Liver (tissue), 8 donors: ENCODE measurements at regions not wholly inside any gene's neighbourhood (a gene's known extent, or its start where the extent isn't known, plus 50 kb on each side); places are given as distances from the start of the nearest gene placed in this dataset.
"Not testable (repeated sequence)": the region's sequence is repeated elsewhere in the genome, so short reads cannot be mapped to it uniquely, and the experiment has no call there.

Experiments used
- DNase-seq: peaks from one replicate; pipeline ENCODE4 v3.0.0-alpha.2; 2017; ENCODE audit warnings: low spot score
- H3K27ac ChIP-seq, 2 donors: one replicate each; pipeline ENCODE4 v1.7.0; 2013; ENCODE audit warnings: inconsistent platforms in 2 of 2, low read length in 2 of 2, control low read depth in 1 of 2, low read depth in 1 of 2, mild to moderate bottlenecking in 1 of 2
- H3K27me3 ChIP-seq, 4 donors: one replicate each; pipeline versions ENCODE4 v1.6.1 to v1.7.0; 2013; ENCODE audit warnings: low read length in 3 of 4, inconsistent platforms in 1 of 4, mild to moderate bottlenecking in 1 of 4, moderate library complexity in 1 of 4; ENCODE audit not compliant: control insufficient read depth in 4 of 4, insufficient read depth in 4 of 4
- H3K36me3 ChIP-seq, 4 donors: one replicate each; pipeline versions ENCODE4 v1.6.1 to v1.7.0; 2013; ENCODE audit warnings: low read length in 3 of 4, mild to moderate bottlenecking in 3 of 4, low read depth in 1 of 4, moderate library complexity in 1 of 4; ENCODE audit not compliant: control insufficient read depth in 4 of 4, insufficient read depth in 3 of 4
- H3K4me1 ChIP-seq, 4 donors: one replicate each; pipeline versions ENCODE4 v1.6.1 to v1.7.0; 2013; ENCODE audit warnings: low read length in 3 of 4, mild to moderate bottlenecking in 3 of 4, moderate library complexity in 1 of 4; ENCODE audit not compliant: control insufficient read depth in 4 of 4, insufficient read depth in 4 of 4
- H3K4me3 ChIP-seq, 3 donors: one replicate each; pipeline versions ENCODE4 v1.6.1 to v1.7.0; 2013; ENCODE audit warnings: low read length in 3 of 3, control low read depth in 1 of 3, low read depth in 1 of 3, mild to moderate bottlenecking in 1 of 3
- H3K9ac ChIP-seq, 2 donors: one replicate each; pipeline ENCODE4 v1.7.0; 2013; ENCODE audit warnings: low read length in 2 of 2, mild to moderate bottlenecking in 2 of 2, moderate library complexity in 2 of 2, control low read depth in 1 of 2, low read depth in 1 of 2
- H3K9me3 ChIP-seq, 4 donors: one replicate each; pipeline versions ENCODE4 v1.6.1 to v1.7.0; 2013; ENCODE audit warnings: low read length in 3 of 4; ENCODE audit not compliant: control insufficient read depth in 4 of 4
- EGR1 ChIP-seq, 2 donors: IDR thresholded peaks; 2 replicates each; pipeline ENCODE4 v1.6.1; 2016 to 2018; ENCODE audit warnings: antibody characterized with exemption in 2 of 2, low read depth in 2 of 2
- FOXA1 ChIP-seq: IDR thresholded peaks from 2 replicates; pipeline ENCODE4 v1.6.1; 2016; ENCODE audit warnings: antibody characterized with exemption
- FOXA2 ChIP-seq: IDR thresholded peaks from 2 replicates; pipeline ENCODE4 v1.6.1; 2016; ENCODE audit warnings: antibody characterized with exemption
- GABPA ChIP-seq, 2 donors: IDR thresholded peaks in 1 of 2; conservative IDR thresholded peaks in 1 of 2; 2 replicates each; pipeline ENCODE4 v1.6.1; 2016; ENCODE audit warnings: antibody characterized with exemption in 2 of 2, mild to moderate bottlenecking in 1 of 2, moderate library complexity in 1 of 2
- HNF4A ChIP-seq, 2 donors: conservative IDR thresholded peaks; 2 replicates each; pipeline ENCODE4 v1.6.1; 2016; ENCODE audit warnings: antibody characterized with exemption in 2 of 2, mild to moderate bottlenecking in 2 of 2
- HNF4G ChIP-seq: IDR thresholded peaks from 2 replicates; pipeline ENCODE4 v1.6.1; 2016; ENCODE audit warnings: antibody characterized with exemption
- JUND ChIP-seq, 2 donors: IDR thresholded peaks; 2 replicates each; pipeline ENCODE4 v1.6.1; 2016; ENCODE audit warnings: antibody characterized with exemption in 2 of 2
- NR2F2 ChIP-seq: IDR thresholded peaks from 2 replicates; pipeline ENCODE4 v1.6.1; 2016; ENCODE audit warnings: antibody characterized with exemption
- RAD21 ChIP-seq, 2 donors: IDR thresholded peaks; 2 replicates each; pipeline ENCODE4 v1.6.1; 2016; ENCODE audit warnings: antibody characterized with exemption in 2 of 2, mild to moderate bottlenecking in 2 of 2
- RXRA ChIP-seq, 2 donors: IDR thresholded peaks; 2 replicates each; pipeline ENCODE4 v1.6.1; 2017 to 2018; ENCODE audit warnings: antibody characterized with exemption in 2 of 2, mild to moderate bottlenecking in 1 of 2
- SP1 ChIP-seq: IDR thresholded peaks from 2 replicates; pipeline ENCODE4 v1.6.1; 2018; ENCODE audit warnings: antibody characterized with exemption, mild to moderate bottlenecking
- TAF1 ChIP-seq: conservative IDR thresholded peaks from 2 replicates; pipeline ENCODE4 v1.6.1; 2016; ENCODE audit warnings: antibody characterized with exemption, mild to moderate bottlenecking
- YY1 ChIP-seq: IDR thresholded peaks from 2 replicates; pipeline ENCODE4 v1.6.1; 2016; ENCODE audit warnings: antibody characterized with exemption, mild to moderate bottlenecking
- WGBS: extraction: QIAGEN DNeasy Blood & Tissue Kit; methylation state at CpG from one replicate; pipeline ENCODE4 v1.1.7; 2013; 5-methylcytosine and 5-hydroxymethylcytosine counted together
- TF ChIP-seq, protein P1 (sequence below): fragments of 150-350 bp; IDR thresholded peaks from 2 replicates; pipeline ENCODE4 v1.5.1; 2017; ENCODE audit warnings: improper control_type of control experiment, low read depth, low read length; ENCODE audit not compliant: missing input control
- TF ChIP-seq, protein P2 (sequence below): IDR thresholded peaks from 2 replicates; pipeline ENCODE4 v1.6.1; 2016; ENCODE audit warnings: antibody characterized with exemption, mild to moderate bottlenecking
- TF ChIP-seq, protein P3 (sequence below): IDR thresholded peaks from 2 replicates; pipeline ENCODE4 v1.6.1; 2016; ENCODE audit warnings: antibody characterized with exemption
- donor health status: healthy.
- donor health status: healthy.
- donor health status: healthy.
- donor health status: healthy.
- donor health status: healthy.

DNA sequence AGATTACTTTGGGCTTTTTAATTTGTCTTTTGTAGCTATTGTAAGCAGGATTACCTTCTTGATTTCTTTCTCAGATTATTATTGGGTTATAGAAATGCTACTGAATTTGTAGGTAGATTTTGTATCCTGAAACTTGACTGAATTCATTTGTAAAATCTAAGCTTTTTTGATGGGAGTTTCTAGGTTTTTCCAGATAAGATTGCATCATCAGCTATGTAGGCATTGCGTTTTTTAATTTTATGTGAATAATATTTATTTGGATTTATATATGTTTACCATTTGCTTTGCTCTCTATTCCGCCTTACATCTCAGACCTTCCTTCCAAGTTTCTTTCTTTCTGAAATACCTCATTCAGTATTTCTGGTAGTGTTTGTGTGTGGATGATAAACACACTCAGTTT lies 351.7 kb upstream of the ANKRD30A start:
- H3K27ac ChIP-seq = no peak overlapping the region
- TF ChIP-seq JUND (IDR thresholded peaks at IDR 0.05) (no peak), YY1 (no peak), RAD21 (IDR thresholded peaks at IDR 0.05) (no peak), FOXA2 (no peak), SP1 (no peak)
- WGBS = 83% methylated on average over 2 of the region's 2 CpGs

DNA sequence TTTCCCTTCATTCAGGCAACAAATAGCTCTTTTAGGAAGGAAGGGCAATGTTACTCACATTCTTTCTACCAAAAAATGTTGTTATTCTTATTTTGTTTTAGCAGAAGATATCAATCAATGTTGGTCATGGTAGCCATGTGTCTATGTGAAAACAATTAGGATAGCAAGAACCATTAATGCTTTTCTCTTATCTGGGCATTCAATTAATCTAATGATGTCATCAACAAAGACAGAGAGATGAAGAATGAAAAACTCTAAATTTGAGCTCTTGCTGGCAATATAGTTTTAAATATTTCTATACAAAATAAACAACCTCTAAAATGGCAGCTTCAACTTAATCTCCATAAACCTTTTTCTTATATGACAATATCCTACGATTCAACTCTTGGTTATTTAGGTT lies 353.7 kb upstream of the ANKRD30A start:
- H3K27me3 ChIP-seq = no peaks in the 10 kb centered on the region
- H3K4me1 ChIP-seq = no peaks in the 10 kb centered on the region
- WGBS = 85% methylated on average over 1 of the region's 1 CpG
- no peak overlapping the region for H3K27ac ChIP-seq
- no peaks in the 10 kb centered on the region for H3K36me3 ChIP-seq
- H3K4me3 ChIP-seq = no peak overlapping the region
- no peaks in the 10 kb centered on the region for H3K9me3 ChIP-seq
- DNase-seq = no peak
- no peak overlapping the region for H3K9ac ChIP-seq
- TF ChIP-seq JUND (IDR thresholded peaks at IDR 0.05) = no peak
- TF ChIP-seq, protein P1, sequence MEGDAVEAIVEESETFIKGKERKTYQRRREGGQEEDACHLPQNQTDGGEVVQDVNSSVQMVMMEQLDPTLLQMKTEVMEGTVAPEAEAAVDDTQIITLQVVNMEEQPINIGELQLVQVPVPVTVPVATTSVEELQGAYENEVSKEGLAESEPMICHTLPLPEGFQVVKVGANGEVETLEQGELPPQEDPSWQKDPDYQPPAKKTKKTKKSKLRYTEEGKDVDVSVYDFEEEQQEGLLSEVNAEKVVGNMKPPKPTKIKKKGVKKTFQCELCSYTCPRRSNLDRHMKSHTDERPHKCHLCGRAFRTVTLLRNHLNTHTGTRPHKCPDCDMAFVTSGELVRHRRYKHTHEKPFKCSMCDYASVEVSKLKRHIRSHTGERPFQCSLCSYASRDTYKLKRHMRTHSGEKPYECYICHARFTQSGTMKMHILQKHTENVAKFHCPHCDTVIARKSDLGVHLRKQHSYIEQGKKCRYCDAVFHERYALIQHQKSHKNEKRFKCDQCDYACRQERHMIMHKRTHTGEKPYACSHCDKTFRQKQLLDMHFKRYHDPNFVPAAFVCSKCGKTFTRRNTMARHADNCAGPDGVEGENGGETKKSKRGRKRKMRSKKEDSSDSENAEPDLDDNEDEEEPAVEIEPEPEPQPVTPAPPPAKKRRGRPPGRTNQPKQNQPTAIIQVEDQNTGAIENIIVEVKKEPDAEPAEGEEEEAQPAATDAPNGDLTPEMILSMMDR = no peak
- TF ChIP-seq EGR1 (IDR thresholded peaks at IDR 0.05; ENCODE audit: low read depth in 2 of 2) = no peak
- no peak for TF ChIP-seq RXRA (IDR thresholded peaks at IDR 0.05)
- no peak for TF ChIP-seq YY1
- TF ChIP-seq GABPA (IDR thresholded peaks at IDR 0.05 in 1 of 2, conservative IDR thresholded peaks at IDR 0.05 in 1 of 2) = no peak
- no peak for TF ChIP-seq NR2F2
- no peak for TF ChIP-seq HNF4A (conservative IDR thresholded peaks at IDR 0.05)
- no peak for TF ChIP-seq HNF4G
- TF ChIP-seq, protein P2, sequence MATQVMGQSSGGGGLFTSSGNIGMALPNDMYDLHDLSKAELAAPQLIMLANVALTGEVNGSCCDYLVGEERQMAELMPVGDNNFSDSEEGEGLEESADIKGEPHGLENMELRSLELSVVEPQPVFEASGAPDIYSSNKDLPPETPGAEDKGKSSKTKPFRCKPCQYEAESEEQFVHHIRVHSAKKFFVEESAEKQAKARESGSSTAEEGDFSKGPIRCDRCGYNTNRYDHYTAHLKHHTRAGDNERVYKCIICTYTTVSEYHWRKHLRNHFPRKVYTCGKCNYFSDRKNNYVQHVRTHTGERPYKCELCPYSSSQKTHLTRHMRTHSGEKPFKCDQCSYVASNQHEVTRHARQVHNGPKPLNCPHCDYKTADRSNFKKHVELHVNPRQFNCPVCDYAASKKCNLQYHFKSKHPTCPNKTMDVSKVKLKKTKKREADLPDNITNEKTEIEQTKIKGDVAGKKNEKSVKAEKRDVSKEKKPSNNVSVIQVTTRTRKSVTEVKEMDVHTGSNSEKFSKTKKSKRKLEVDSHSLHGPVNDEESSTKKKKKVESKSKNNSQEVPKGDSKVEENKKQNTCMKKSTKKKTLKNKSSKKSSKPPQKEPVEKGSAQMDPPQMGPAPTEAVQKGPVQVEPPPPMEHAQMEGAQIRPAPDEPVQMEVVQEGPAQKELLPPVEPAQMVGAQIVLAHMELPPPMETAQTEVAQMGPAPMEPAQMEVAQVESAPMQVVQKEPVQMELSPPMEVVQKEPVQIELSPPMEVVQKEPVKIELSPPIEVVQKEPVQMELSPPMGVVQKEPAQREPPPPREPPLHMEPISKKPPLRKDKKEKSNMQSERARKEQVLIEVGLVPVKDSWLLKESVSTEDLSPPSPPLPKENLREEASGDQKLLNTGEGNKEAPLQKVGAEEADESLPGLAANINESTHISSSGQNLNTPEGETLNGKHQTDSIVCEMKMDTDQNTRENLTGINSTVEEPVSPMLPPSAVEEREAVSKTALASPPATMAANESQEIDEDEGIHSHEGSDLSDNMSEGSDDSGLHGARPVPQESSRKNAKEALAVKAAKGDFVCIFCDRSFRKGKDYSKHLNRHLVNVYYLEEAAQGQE = no peak
- TF ChIP-seq FOXA1 = no peak
- TF ChIP-seq SP1 = no peak
- TF ChIP-seq, protein P3, sequence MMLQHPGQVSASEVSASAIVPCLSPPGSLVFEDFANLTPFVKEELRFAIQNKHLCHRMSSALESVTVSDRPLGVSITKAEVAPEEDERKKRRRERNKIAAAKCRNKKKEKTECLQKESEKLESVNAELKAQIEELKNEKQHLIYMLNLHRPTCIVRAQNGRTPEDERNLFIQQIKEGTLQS = no peak
- TF ChIP-seq RAD21 (IDR thresholded peaks at IDR 0.05) = no peak
- no peak for TF ChIP-seq TAF1
- no peak for TF ChIP-seq FOXA2

More for the DNA sequence above, 351.7 kb upstream of the ANKRD30A start:
- H3K27me3 ChIP-seq = no peaks in the 10 kb centered on the region
- H3K9me3 ChIP-seq = no peaks in the 10 kb centered on the region
- H3K4me3 ChIP-seq = no peak overlapping the region
- H3K4me1 ChIP-seq = no peaks in the 10 kb centered on the region
- no peak for DNase-seq
- no peaks in the 10 kb centered on the region for H3K36me3 ChIP-seq
- no peak overlapping the region for H3K9ac ChIP-seq

DNA sequence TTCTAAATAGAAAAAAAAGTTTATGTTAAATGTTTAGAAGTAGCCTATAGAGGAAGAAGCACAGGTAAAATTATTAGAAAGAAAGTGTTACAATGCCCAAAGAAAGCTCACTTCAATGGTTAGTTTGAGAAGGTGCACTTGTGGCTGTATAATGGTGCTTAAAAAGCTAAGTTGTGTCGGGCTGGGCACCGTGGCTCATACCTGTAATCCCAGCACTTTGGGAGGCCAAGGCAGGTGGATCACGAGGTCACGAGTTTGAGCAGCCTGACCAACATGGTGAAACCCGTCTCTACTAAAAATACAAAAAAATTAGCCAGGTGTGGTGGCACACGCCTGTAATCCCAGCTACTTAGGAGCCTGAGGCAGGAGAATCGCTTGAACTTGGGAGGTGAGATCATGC lies 355.7 kb upstream of the ANKRD30A start:
- not testable (repeated sequence) for H3K27ac ChIP-seq, H3K9me3 ChIP-seq, H3K9ac ChIP-seq, H3K4me1 ChIP-seq, DNase-seq, H3K4me3 ChIP-seq, H3K36me3 ChIP-seq, H3K27me3 ChIP-seq
- 92% methylated on average over 7 of the region's 7 CpGs for WGBS
